ENCODE measurements at regions not wholly inside any gene's neighbourhood (a gene's known extent, or its start where the extent isn't known, plus 50 kb on each side); places are given as distances from the start of the nearest gene placed in this dataset.

DNA sequence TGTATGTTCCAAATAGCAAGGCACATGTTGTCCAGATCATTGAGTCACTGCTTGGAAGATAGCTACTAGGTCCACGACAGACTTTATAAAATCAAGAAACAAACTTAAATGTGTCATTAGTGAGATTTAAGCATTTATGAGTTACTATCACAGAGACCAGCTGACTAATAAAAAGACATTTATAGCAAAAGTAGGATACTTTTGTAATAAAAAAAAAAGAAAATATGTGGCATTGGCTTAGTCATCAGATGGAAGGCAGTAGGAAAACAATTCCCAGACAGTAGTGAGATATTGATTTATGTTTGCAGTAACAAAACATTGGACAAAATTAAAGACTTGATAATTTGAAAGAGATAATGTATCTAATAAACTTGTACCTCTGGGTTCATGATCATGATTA, 881.0 kb upstream of the LRRN3 start:
- in situ Hi-C loops (cut with MboI; ENCODE audit: low pct_unique_long_range_greater_than_20kb in 2 of 9, low sequenced_read_pairs in 9 of 9, unreplicated experiment in 9 of 9) = no loop called here
- 0 to 100% (median 50%) methylated on average over 1 of the region's 1 CpG; no CpG with 5 or more reads in 4 of the 10 experiments for WGBS, 10 experiments
- ATAC-seq (replicated peaks in 6 of 8) = no peak

GRCh38 chr7:110210941-110211608, 879.9 kb upstream of the LRRN3 start:
- Histone ChIP-seq H3K27ac (no peak overlapping the region), H3K4me1 (replicated peaks in 1 of 2) (no peaks in the 10 kb centered on the region), H3K4me3 (no peak overlapping the region)
- in situ Hi-C loops (cut with MboI; ENCODE audit: low pct_unique_long_range_greater_than_20kb in 2 of 9, low sequenced_read_pairs in 9 of 9, unreplicated experiment in 9 of 9) = no loop called here
- ATAC-seq (replicated peaks in 6 of 8) = no peak
- WGBS, 10 experiments = 40 to 100% (median 100%) methylated on average over 1 of the region's 1 CpG; no CpG with 5 or more reads in 2 of the 10 experiments

More for the DNA sequence above, 881.0 kb upstream of the LRRN3 start:
- H3K4me1 ChIP-seq (replicated peaks in 1 of 2) = no peaks in the 10 kb centered on the region
- no peak overlapping the region for H3K27ac ChIP-seq
- H3K4me3 ChIP-seq = no peak overlapping the region

DNA sequence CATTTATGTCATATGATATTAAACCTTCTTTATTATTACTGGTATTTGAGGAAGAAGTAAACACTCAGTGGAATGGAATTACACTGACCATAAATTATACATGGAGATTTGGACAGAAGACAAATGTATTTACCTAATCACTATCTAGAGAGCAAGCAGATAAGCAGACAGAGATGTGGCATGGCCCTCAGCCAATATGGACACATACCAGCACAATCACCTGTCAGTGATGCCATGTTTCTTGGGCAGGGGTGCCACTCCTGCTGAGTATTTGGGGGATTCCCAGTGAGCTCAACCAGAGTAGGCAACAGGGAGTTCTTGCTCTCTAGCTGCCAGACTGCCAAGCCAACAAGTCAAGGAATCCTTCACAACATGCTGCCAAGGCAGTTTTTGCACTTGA, 866.3 kb upstream of the LRRN3 start:
- in situ Hi-C loops (cut with MboI; ENCODE audit: low pct_unique_long_range_greater_than_20kb in 2 of 9, low sequenced_read_pairs in 9 of 9, unreplicated experiment in 9 of 9) = no loop called here
- H3K4me1 ChIP-seq (replicated peaks in 1 of 2) = no peaks in the 10 kb centered on the region
- ATAC-seq (replicated peaks in 6 of 8) = no peak

GRCh38 chr7:110246118-110246517, 844.8 kb upstream of the LRRN3 start:
- in situ Hi-C loops (cut with MboI; ENCODE audit: low pct_unique_long_range_greater_than_20kb in 2 of 9, low sequenced_read_pairs in 9 of 9, unreplicated experiment in 9 of 9) = no loop called here
- no peak for ATAC-seq (replicated peaks in 6 of 8)
- Histone ChIP-seq H3K27ac (no peak overlapping the region), H3K4me1 (replicated peaks in 1 of 2) (no peaks in the 10 kb centered on the region), H3K4me3 (no peak overlapping the region)
- WGBS, 10 experiments = 0 to 100% (median 73%) methylated on average over 1 of the region's 1 CpG; no CpG with 5 or more reads in 1 of the 10 experiments

More for the DNA sequence above, 866.3 kb upstream of the LRRN3 start:
- Histone ChIP-seq H3K27ac (no peak overlapping the region), H3K4me3 (no peak overlapping the region)

GRCh38 chr7:110253093-110253492, 837.8 kb upstream of the LRRN3 start:
- H3K4me3 ChIP-seq = no peak overlapping the region
- 0 to 100% (median 90%) methylated on average over 1 to 4 of the region's 4 CpGs; no CpG with 5 or more reads in 4 of the 10 experiments for WGBS, 10 experiments
- in situ Hi-C loops (cut with MboI; ENCODE audit: low pct_unique_long_range_greater_than_20kb in 2 of 9, low sequenced_read_pairs in 9 of 9, unreplicated experiment in 9 of 9) = no loop called here
- ATAC-seq (replicated peaks in 6 of 8) = peak in 2 of 8 experiments; percentile 38 to 50
- H3K27ac ChIP-seq = no peak overlapping the region
- H3K4me1 ChIP-seq (replicated peaks in 1 of 2) = no peaks in the 10 kb centered on the region

DNA sequence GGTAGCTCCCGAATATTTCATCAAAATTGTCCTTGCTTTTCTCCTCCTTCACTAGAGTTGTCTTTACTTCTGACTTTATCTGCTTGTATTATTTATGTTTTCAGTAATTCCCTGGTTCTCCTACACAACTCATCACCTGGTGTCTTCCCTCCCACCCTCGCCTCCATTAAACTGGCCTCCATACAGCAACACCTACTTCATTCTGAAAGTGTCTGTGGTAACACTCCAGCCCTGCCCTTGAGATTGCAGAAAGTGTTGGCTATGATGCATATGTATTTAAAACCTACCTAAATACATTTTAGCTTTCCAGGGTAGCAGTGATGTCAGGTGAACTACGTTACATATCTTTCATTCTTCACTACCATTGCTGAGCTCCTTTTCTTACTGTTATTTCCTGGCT, 833.3 kb upstream of the LRRN3 start:
- Histone ChIP-seq H3K4me3 (no peak overlapping the region), H3K27ac (no peak overlapping the region), H3K4me1 (replicated peaks in 1 of 2) (no peaks in the 10 kb centered on the region)
- in situ Hi-C loops (cut with MboI; ENCODE audit: low pct_unique_long_range_greater_than_20kb in 2 of 9, low sequenced_read_pairs in 9 of 9, unreplicated experiment in 9 of 9) = no loop called here
- no peak for ATAC-seq (replicated peaks in 6 of 8)
- WGBS, 10 experiments = 18 to 96% (median 57%) methylated on average over 1 to 3 of the region's 3 CpGs; no CpG with 5 or more reads in 1 of the 10 experiments

DNA sequence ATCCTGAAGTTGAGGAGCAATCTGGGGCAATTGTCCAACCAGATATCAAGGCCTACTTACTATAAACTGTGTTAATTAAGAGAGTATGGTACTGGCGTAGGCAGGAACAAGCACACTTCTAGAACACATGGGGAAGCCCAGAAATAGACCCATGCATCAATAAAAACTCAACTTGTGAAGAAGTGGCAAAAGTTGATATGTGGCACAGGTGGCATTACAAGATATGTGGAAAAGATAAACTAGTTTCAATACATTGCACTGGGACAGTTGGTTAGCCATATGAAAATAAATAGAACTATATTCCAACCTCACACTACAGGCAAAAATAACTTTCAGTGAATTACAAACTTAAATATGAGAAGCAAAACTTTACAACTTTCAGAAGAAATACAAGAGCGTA, 828.7 kb upstream of the LRRN3 start:
- 7 to 100% (median 84%) methylated on average over 1 to 2 of the region's 2 CpGs for WGBS, 10 experiments
- Histone ChIP-seq H3K4me1 (replicated peaks in 1 of 2) (no peaks in the 10 kb centered on the region), H3K27ac (no peak overlapping the region), H3K4me3 (no peak overlapping the region)
- in situ Hi-C loops (cut with MboI; ENCODE audit: low pct_unique_long_range_greater_than_20kb in 2 of 9, low sequenced_read_pairs in 9 of 9, unreplicated experiment in 9 of 9) = no loop called here
- ATAC-seq (replicated peaks in 6 of 8) = no peak

DNA sequence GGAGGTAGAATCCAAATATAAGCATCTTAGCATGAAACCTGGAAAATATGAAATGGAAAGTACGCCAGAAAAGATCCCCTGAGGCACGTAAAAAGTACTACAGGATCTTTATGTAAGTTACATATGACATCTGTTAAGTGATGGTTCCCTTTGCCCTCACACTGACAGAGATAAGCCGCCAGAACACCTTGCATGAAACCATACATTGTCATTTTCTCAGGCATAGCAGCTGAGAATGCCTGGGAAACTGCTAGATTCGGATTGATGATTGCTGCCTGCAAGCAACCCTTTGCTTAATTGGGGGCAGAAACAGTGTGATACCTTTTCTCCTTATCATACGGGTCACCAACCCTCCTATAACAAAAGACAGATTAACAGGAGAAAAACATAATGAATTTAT, 826.6 kb upstream of the LRRN3 start:
- WGBS, 10 experiments = 0 to 100% (median 84%) methylated on average over 3 to 5 of the region's 5 CpGs; no CpG with 5 or more reads in 1 of the 10 experiments
- H3K4me3 ChIP-seq = no peak overlapping the region
- no peak for ATAC-seq (replicated peaks in 6 of 8)
- in situ Hi-C loops (cut with MboI; ENCODE audit: low pct_unique_long_range_greater_than_20kb in 2 of 9, low sequenced_read_pairs in 9 of 9, unreplicated experiment in 9 of 9) = no loop called here
- no peak overlapping the region for H3K27ac ChIP-seq
- no peaks in the 10 kb centered on the region for H3K4me1 ChIP-seq (replicated peaks in 1 of 2)

- Histone ChIP-seq H3K27ac (no peak overlapping the region), H3K4me1 (replicated peaks in 1 of 2) (no peaks in the 10 kb centered on the region), H3K4me3 (no peak overlapping the region)
- in situ Hi-C loops (cut with MboI; ENCODE audit: low pct_unique_long_range_greater_than_20kb in 2 of 9, low sequenced_read_pairs in 9 of 9, unreplicated experiment in 9 of 9) = no loop called here
- ATAC-seq (replicated peaks in 6 of 8) = no peak
- 0 to 92% (median 76%) methylated on average over 1 to 4 of the region's 4 CpGs; no CpG with 5 or more reads in 2 of the 10 experiments for WGBS, 10 experiments
Measured at GRCh38 chr7:110281362-110281761, 809.6 kb upstream of the LRRN3 start.

DNA sequence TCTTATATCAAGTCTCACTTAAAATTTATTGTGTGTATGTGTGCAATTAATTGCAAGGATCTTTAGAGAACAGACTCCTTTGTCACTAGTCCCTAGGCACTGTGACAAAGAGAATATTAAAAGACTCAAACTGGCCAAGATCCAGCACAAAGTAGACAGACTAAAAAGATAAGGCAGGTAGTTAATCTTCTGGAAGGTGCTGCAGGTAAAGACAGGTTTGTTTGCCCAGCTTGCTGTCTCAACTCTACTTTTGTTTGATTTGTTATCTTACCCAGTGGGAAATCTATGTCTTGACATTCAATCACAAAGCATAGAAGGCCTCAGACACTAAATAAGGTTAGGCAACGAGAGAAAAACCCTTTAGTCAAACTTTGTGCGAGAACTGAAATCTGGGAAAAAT, 807.9 kb upstream of the LRRN3 start:
- no peak overlapping the region for H3K4me3 ChIP-seq
- WGBS, 10 experiments = 0 to 100% (median 51%) methylated on average over 1 to 2 of the region's 2 CpGs; no CpG with 5 or more reads in 2 of the 10 experiments
- H3K4me1 ChIP-seq (replicated peaks in 1 of 2) = no peaks in the 10 kb centered on the region
- no peak for ATAC-seq (replicated peaks in 6 of 8)
- H3K27ac ChIP-seq = no peak overlapping the region
- in situ Hi-C loops (cut with MboI; ENCODE audit: low pct_unique_long_range_greater_than_20kb in 2 of 9, low sequenced_read_pairs in 9 of 9, unreplicated experiment in 9 of 9) = no loop called here

- WGBS, 10 experiments = 0 to 100% (median 60%) methylated on average over 1 to 2 of the region's 2 CpGs; no CpG with 5 or more reads in 3 of the 10 experiments
- Histone ChIP-seq H3K4me1 (replicated peaks in 1 of 2) (peaks cover 0 to 7% of the 10 kb centered on the region in 2 donors), H3K27ac (no peak overlapping the region), H3K4me3 (no peak overlapping the region)
- in situ Hi-C loops (cut with MboI; ENCODE audit: low pct_unique_long_range_greater_than_20kb in 2 of 9, low sequenced_read_pairs in 9 of 9, unreplicated experiment in 9 of 9) = no loop called here
- no peak for ATAC-seq (replicated peaks in 6 of 8)
Measured at GRCh38 chr7:110291430-110291829, 799.5 kb upstream of the LRRN3 start.

DNA sequence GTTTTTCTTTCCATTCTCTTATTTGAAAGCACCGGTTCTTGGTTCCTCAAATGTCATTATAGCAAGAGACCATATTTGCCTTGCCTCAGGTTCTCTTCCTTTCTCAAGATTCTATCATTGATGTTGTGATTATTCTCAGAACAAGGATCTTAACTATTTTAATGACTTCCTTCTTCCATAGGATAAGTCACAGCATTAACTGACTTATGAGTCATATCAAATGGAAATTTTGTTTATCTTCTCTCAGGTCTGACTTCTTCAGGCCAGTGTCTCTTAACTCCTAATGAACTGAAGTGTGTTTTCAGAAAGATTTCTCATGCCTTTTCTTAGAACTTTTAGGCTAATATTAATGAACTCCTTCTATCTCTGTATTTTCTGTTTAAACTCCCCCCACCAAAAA, 794.6 kb upstream of the LRRN3 start:
- ATAC-seq (replicated peaks in 6 of 8) = no peak
- whole genome bisulfite sequencing, 10 experiments = 18 to 100% (median 80%) methylated on average over 1 of the region's 1 CpG; no CpG with 5 or more reads in 1 of the 10 experiments
- H3K4me1 ChIP-seq (replicated peaks in 1 of 2) = peaks cover 0 to 7% of the 10 kb centered on the region in 2 donors
- no peak overlapping the region for H3K4me3 ChIP-seq
- H3K27ac ChIP-seq = no peak overlapping the region
- in situ Hi-C loops (cut with MboI; ENCODE audit: low pct_unique_long_range_greater_than_20kb in 2 of 9, low sequenced_read_pairs in 9 of 9, unreplicated experiment in 9 of 9) = no loop called here

DNA sequence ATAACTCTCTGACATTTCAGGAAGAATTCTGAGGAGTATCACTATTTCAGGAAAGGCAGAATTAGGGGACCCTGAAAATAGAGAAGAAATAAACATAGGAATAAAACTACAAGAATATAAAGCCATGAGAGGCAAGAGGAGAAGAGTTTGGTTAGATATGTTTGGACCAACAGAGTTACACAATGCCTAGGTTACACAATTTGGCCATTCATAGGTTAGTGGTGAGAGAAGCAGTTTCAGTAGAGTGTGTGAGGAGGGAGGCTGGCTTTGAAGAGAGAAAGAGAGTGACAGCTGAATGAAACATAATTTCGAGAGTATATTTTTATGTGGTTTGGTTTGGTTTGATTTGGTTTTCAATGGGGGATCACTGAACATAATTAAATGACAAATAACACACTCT, 783.2 kb upstream of the LRRN3 start:
- 0 to 100% (median 85%) methylated on average over 1 of the region's 1 CpG; no CpG with 5 or more reads in 4 of the 10 experiments for WGBS, 10 experiments
- ATAC-seq (replicated peaks in 6 of 8) = no peak
- no peak overlapping the region for H3K4me3 ChIP-seq
- in situ Hi-C loops (cut with MboI; ENCODE audit: low pct_unique_long_range_greater_than_20kb in 2 of 9, low sequenced_read_pairs in 9 of 9, unreplicated experiment in 9 of 9) = no loop called here
- no peaks in the 10 kb centered on the region for H3K4me1 ChIP-seq (replicated peaks in 1 of 2)
- H3K27ac ChIP-seq = no peak overlapping the region

- Histone ChIP-seq H3K4me1 (replicated peaks in 1 of 2) (no peaks in the 10 kb centered on the region), H3K4me3 (no peak overlapping the region), H3K27ac (no peak overlapping the region)
- in situ Hi-C loops (cut with MboI; ENCODE audit: low pct_unique_long_range_greater_than_20kb in 2 of 9, low sequenced_read_pairs in 9 of 9, unreplicated experiment in 9 of 9) = no loop called here
- no peak for ATAC-seq (replicated peaks in 6 of 8)
- WGBS, 10 experiments = 0 to 100% (median 90%) methylated on average over 1 to 4 of the region's 5 CpGs; no CpG with 5 or more reads in 5 of the 10 experiments
Measured at GRCh38 chr7:110308791-110309190, 782.1 kb upstream of the LRRN3 start.
